Heart left ventricle (tissue), 13 donors: ENCODE measurements at regions not wholly inside any gene's neighbourhood (a gene's known extent, or its start where the extent isn't known, plus 50 kb on each side); places are given as distances from the start of the nearest gene placed in this dataset.

Experiments
- POLR2A ChIP-seq, 2 donors: fragments of 450-650 bp; IDR thresholded peaks; one replicate each; pipeline ENCODE4 v1.6.1; 2017; ENCODE audit warnings: antibody characterized with exemption in 2 of 2, mild to moderate bottlenecking in 2 of 2, moderate library complexity in 2 of 2
- TF ChIP-seq, protein P1 (sequence below), 12 donors: fragments of 200-600 bp; sonication (generic) in 4 of 12; IDR thresholded peaks; one replicate each; pipeline versions ENCODE4 v1.5.0 to v1.8.0; 2018 to 2022; ENCODE audit warnings: antibody characterized with exemption in 12 of 12, mild to moderate bottlenecking in 5 of 12
- donor health status: ischemic (EF 13 %, LVEDD 7.1; RV severe dilation, severe dysfunction).
- donor health status: DM: no; HTN: yes; CAD: no.
- donor health status: DM: no; HTN: no; CAD: no.
- donor health status: ischemic (EF 25% LVEDD 6.9; RV normal size, moderate dysfunction).
- donor health status: ischemic (EF 25% LVEDD 5.7; RV mildly dilated, moderate dysfunction).
- donor health status: ischemic (EF 35%, LVEDD 5.7; RV mildly dilated, moderate dysfunction).
- donor health status: nonischemic (EF 11% LVEDD 7.7; RV severe dilation, severe dysfunction).
- donor health status: DM: yes; HTN: yes; CAD: no.
- donor health status: PGD.
- donor health status: ischemic (EF 29% LVEDD 5.4; RV normal size, mild dysfunction).
- donor health status: nonischemic (EF 23%, LVEDD 6.1; RV moderate dilation, normal function).

DNA sequence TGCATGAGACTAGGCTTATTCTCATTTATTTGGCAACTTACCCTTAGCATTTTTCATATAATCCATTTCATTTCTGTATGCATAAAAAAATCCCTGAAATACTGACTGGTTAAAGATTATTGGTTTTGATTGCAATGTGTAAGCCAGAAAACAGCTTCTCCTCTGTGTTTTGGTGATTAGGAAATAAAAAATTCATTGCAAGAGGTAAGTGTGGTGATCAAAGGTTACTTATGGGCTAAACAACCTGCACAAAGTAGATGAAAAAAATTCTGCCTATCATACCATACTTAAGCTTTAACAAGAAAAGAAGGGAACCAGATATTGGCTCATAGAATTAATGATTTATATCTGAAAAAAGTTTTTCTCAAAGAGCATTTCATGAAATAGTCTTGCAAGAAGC lies 64.0 kb upstream of the TMEM168 start:
- TF ChIP-seq POLR2A (IDR thresholded peaks at IDR 0.05): no peak
- TF ChIP-seq, protein P1, sequence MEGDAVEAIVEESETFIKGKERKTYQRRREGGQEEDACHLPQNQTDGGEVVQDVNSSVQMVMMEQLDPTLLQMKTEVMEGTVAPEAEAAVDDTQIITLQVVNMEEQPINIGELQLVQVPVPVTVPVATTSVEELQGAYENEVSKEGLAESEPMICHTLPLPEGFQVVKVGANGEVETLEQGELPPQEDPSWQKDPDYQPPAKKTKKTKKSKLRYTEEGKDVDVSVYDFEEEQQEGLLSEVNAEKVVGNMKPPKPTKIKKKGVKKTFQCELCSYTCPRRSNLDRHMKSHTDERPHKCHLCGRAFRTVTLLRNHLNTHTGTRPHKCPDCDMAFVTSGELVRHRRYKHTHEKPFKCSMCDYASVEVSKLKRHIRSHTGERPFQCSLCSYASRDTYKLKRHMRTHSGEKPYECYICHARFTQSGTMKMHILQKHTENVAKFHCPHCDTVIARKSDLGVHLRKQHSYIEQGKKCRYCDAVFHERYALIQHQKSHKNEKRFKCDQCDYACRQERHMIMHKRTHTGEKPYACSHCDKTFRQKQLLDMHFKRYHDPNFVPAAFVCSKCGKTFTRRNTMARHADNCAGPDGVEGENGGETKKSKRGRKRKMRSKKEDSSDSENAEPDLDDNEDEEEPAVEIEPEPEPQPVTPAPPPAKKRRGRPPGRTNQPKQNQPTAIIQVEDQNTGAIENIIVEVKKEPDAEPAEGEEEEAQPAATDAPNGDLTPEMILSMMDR (IDR thresholded peaks at IDR 0.05): no peak
